Neutrophil (primary cell): ENCODE measurements at regions not wholly inside any gene's neighbourhood (a gene's known extent, or its start where the extent isn't known, plus 50 kb on each side); places are given as distances from the start of the nearest gene placed in this dataset.

ENCODE experiments used
- H3K27ac ChIP-seq: fragments of 200-600 bp; sonication (generic); 2 replicates; pipeline ENCODE4 v1.5.1; 2016; ENCODE audit warnings: mild to moderate bottlenecking, moderate library complexity
- H3K27me3 ChIP-seq: fragments of 200-600 bp; sonication (generic); 2 replicates; pipeline ENCODE4 v1.6.0; 2016; ENCODE audit warnings: mild to moderate bottlenecking
- H3K36me3 ChIP-seq: fragments of 200-600 bp; sonication (generic); 2 replicates; pipeline ENCODE4 v1.5.1; 2017
- H3K4me1 ChIP-seq, 2 experiments: fragments of 200-600 bp in 1 of 2; sonication (generic) in 1 of 2; 1 replicate in 1 of 2; 2 replicates in 1 of 2; pipeline versions ENCODE4 v1.5.1 to v1.6.1; 2013 to 2016; ENCODE audit warnings: low read depth in 1 of 2, low read length in 1 of 2, mild to moderate bottlenecking in 1 of 2, moderate library complexity in 1 of 2; ENCODE audit not compliant: control insufficient read depth in 1 of 2, insufficient read depth in 1 of 2
- H3K4me3 ChIP-seq, 2 experiments: fragments of 200-600 bp in 1 of 2; sonication (generic) in 1 of 2; 1 replicate in 1 of 2; 2 replicates in 1 of 2; pipeline ENCODE4 v1.5.1; 2013 to 2016; ENCODE audit warnings: low read depth in 1 of 2, low read length in 1 of 2, mild to moderate bottlenecking in 1 of 2, moderate library complexity in 1 of 2
- H3K9me3 ChIP-seq: fragments of 200-600 bp; sonication (generic); 2 replicates; pipeline ENCODE4 v1.5.1; 2016
- TF ChIP-seq, protein P1 (sequence below): fragments of 200-600 bp; sonication (generic); IDR thresholded peaks from 2 replicates; pipeline ENCODE4 v1.5.1; 2016; ENCODE audit warnings: antibody characterized with exemption

DNA sequence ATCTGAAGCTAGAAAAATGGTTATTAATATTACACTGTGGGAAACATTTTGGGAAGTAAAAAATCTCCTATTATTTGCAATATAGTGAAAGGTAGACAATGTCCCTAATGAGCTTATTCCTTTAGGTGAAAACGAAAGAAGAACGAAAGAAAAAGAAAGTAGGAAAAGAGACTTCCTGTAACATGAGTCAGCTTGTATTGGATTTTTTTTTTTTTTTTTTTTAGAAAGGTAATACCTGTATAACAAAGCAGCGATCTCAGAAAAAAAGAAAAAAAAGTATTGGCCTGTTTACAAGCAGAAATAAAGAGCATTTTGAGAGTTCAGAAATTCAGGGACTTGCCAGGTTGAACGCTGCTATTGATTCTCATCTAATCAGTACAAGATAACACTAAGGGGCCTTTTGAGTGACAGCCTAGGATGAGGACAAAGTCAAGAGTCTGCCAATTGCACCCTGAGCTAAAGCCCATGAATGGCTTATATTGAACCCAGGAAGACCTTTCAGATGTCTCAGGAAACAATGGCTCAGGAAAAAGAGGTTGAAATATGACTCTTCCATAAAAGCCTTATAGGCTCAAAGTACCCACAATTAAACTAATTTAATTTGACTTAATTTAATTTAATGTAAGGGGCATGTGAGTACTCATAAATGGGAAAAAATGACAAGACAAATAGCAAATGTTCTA, 615.6 kb upstream of the CDH2 start:
- TF ChIP-seq, protein P1, sequence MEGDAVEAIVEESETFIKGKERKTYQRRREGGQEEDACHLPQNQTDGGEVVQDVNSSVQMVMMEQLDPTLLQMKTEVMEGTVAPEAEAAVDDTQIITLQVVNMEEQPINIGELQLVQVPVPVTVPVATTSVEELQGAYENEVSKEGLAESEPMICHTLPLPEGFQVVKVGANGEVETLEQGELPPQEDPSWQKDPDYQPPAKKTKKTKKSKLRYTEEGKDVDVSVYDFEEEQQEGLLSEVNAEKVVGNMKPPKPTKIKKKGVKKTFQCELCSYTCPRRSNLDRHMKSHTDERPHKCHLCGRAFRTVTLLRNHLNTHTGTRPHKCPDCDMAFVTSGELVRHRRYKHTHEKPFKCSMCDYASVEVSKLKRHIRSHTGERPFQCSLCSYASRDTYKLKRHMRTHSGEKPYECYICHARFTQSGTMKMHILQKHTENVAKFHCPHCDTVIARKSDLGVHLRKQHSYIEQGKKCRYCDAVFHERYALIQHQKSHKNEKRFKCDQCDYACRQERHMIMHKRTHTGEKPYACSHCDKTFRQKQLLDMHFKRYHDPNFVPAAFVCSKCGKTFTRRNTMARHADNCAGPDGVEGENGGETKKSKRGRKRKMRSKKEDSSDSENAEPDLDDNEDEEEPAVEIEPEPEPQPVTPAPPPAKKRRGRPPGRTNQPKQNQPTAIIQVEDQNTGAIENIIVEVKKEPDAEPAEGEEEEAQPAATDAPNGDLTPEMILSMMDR: no peak
- Histone ChIP-seq H3K4me1 (no peaks in the 10 kb centered on the region), H3K36me3 (no peaks in the 10 kb centered on the region), H3K9me3 (no peaks in the 10 kb centered on the region), H3K4me3 (no peak overlapping the region), H3K27me3 (no peaks in the 10 kb centered on the region), H3K27ac (no peak overlapping the region)

DNA sequence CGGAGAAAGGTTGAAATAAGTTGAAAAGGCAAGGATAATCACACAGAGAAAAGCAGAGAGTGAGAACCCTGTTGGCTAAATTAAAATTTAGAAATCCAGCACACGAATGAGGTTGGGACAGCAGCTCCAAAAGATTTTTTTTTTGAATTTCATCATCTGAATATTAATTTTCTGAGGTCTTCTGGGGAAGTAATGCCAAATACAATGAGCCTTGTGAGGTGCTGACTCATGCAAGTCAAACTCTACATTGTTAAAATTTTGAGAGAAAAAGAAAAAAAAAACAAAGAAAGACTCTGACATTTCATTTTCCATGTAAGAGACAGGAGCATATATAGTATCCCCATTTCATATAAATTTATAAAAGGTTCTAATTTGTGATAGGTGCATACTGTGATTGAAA, 614.2 kb upstream of the CDH2 start:
- TF ChIP-seq, protein P1: no peak
- no peaks in the 10 kb centered on the region for H3K36me3 ChIP-seq
- no peak overlapping the region for H3K27ac ChIP-seq
- H3K9me3 ChIP-seq: no peaks in the 10 kb centered on the region
- H3K27me3 ChIP-seq: no peaks in the 10 kb centered on the region
- H3K4me3 ChIP-seq: no peak overlapping the region
- H3K4me1 ChIP-seq: no peaks in the 10 kb centered on the region

DNA sequence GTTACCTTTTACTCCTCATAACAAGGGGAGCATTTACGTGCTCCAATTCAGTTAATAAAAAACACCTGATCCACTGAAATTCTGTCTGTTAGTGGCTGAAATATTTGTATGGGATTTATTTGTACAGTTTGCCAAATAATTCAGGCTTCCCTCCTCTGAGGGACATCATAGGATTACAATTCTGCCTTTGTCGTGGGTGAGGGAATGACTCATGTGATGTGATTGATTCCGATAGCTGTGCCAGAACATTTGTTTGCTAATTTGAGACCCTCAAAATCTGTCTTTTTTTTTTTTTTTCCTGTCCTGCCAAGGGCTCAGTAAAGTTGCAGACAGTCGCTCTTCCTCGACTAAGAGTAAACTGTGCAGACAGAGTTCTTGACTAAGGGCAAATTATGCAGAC, 612.6 kb upstream of the CDH2 start:
- H3K27ac ChIP-seq: no peak overlapping the region
- no peaks in the 10 kb centered on the region for H3K27me3 ChIP-seq
- no peaks in the 10 kb centered on the region for H3K36me3 ChIP-seq
- TF ChIP-seq, protein P1: no peak
- H3K4me3 ChIP-seq: no peak overlapping the region
- no peaks in the 10 kb centered on the region for H3K4me1 ChIP-seq
- H3K9me3 ChIP-seq: no peaks in the 10 kb centered on the region

DNA sequence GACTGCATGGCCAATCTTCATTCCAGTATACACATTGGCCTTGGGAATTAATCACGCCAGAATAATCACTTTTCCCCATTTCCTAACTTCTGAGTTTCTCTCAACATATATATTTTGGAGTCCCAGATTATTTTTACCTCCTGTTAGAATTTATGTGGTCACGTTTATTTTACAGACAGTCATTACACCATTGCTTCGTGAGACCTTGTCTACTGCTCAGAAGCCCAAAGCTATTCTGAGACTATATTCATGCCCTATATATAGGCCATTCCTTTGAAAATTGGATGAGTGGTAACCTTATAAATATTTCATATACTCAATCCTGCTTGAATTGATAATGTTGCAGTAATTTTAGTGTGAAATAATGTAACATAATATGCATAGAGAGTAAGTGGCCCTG, 610.0 kb upstream of the CDH2 start:
- TF ChIP-seq, protein P1: no peak
- Histone ChIP-seq H3K9me3 (no peaks in the 10 kb centered on the region), H3K27me3 (no peaks in the 10 kb centered on the region), H3K36me3 (no peaks in the 10 kb centered on the region), H3K4me1 (no peaks in the 10 kb centered on the region), H3K4me3 (no peak overlapping the region), H3K27ac (no peak overlapping the region)

DNA sequence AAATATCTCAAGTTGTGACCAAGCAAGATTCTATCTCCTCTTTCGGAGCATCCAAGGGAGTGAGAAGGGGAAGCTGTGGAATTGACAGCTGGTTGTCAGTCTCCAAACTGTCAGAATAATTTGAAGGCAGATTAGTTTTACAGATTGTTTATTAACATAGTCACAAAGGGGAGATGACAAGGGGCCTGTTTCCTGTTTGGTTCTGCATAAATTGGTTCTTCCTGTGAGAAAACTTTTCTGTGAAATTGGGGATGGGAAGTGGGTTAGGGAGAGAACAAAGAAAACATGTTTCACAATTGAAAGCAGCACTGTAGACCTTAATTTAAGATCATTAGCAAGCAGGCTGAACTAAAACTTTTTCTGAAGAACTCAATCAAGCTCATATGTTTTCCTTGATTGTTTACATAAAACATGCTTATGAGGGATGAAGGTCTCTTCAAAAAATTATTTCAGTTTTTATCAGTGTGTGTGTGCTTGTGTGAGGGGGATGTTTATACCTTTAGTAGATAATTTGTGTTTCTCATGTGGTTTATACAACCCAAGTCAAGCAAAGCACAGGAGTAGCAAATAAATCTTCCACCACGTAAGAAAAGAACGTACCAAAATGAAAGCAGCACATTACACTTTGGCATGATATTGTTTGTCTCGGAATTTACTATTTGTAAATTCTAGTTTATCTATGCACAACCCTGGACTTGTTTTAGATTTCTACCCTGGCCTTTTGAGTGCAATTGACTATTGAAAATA, 604.9 kb upstream of the CDH2 start:
- Histone ChIP-seq H3K27me3 (no peaks in the 10 kb centered on the region), H3K4me3 (no peak overlapping the region), H3K27ac (no peak overlapping the region), H3K36me3 (no peaks in the 10 kb centered on the region), H3K9me3 (no peaks in the 10 kb centered on the region), H3K4me1 (no peaks in the 10 kb centered on the region)
- TF ChIP-seq, protein P1: no peak
